K562 (cell line): ENCODE measurements at regions not wholly inside any gene's neighbourhood (a gene's known extent, or its start where the extent isn't known, plus 50 kb on each side); places are given as distances from the start of the nearest gene placed in this dataset.

Source experiments
- ATAC-seq: fragments of 200-7000 bp; cut with Tn5 transposase; 3 replicates; pipeline ENCODE4 v1.9.1; 2020; ENCODE audit warnings: moderate library complexity
- BruUV-seq: library from RNA; stranded (reverse); fragments of 400-500 nt; replicated peaks from 2 replicates; lab custom pipeline; 2021; lab: Mats Ljungman, UMichigan
- CTCF ChIA-PET: fragments of 300-600 bp; formaldehyde crosslinking; extraction: SDS; loops from one replicate; lab custom pipeline; 2021; ENCODE audit warnings: low intra/inter-chr PET ratio; lab: Yijun Ruan, JAX
- POLR2A ChIA-PET: fragments of 300-600, 350-650 bp; sonication (Branson Sonifier 250); formaldehyde crosslinking; extraction: SDS; loops from one replicate; lab custom pipeline; 2021; ENCODE audit warnings: antibody characterized with exemption, inconsistent platforms; lab: Yijun Ruan, JAX
- DNase-seq, 4 experiments: peaks; one replicate each; pipeline versions ENCODE4 v3.0.0 to v3.0.0-alpha.2; 2011 to 2018; ENCODE audit warnings: low spot score in 3 of 4, mixed read lengths in 3 of 4; ENCODE audit errors: extremely low read depth in 1 of 4
- FAIRE-seq: peaks from 2 replicates; lab custom pipeline; 2011; peaks lifted over from hg19 to GRCh38; lab: Jason Lieb, UNC
- H2AFZ ChIP-seq: 2 replicates; pipeline ENCODE4 v1.6.0; 2011; ENCODE audit warnings: low read depth, low read length, control low read depth, inconsistent platforms
- H3K27ac ChIP-seq: fragments of 200-600 bp; 3 replicates; pipeline ENCODE4 v1.8.0; 2011; ENCODE audit warnings: low read depth, mild to moderate bottlenecking, control low read depth, inconsistent platforms, low read length, moderate library complexity, mixed read lengths; ENCODE audit errors: extremely low read depth
- H3K27me3 ChIP-seq, 2 experiments: fragments of 300-600 bp in 1 of 2; 2 replicates in 1 of 2; 3 replicates in 1 of 2; pipeline versions ENCODE4 v1.6.0 to v1.8.0; 2011; ENCODE audit warnings: inconsistent platforms in 2 of 2, low read length in 2 of 2, mild to moderate bottlenecking in 1 of 2, mixed read lengths in 1 of 2, moderate library complexity in 1 of 2; ENCODE audit not compliant: control insufficient read depth in 2 of 2, insufficient read depth in 2 of 2
- H3K36me3 ChIP-seq: fragments of 300-600 bp; 3 replicates; pipeline ENCODE4 v1.8.0; 2011; ENCODE audit warnings: mild to moderate bottlenecking, low read length, inconsistent platforms; ENCODE audit not compliant: control insufficient read depth, insufficient read depth
- H3K4me1 ChIP-seq, 2 experiments: fragments of 200-600 bp in 1 of 2; replicated peaks in 1 of 2; 2 replicates in 1 of 2; 3 replicates in 1 of 2; pipeline versions ENCODE4 v1.5.1 to v1.8.0; 2011; ENCODE audit warnings: inconsistent platforms in 2 of 2, low read length in 2 of 2, mild to moderate bottlenecking in 1 of 2, mixed read lengths in 1 of 2, moderate library complexity in 1 of 2; ENCODE audit not compliant: control insufficient read depth in 2 of 2, insufficient read depth in 2 of 2
- H3K4me2 ChIP-seq: 2 replicates; pipeline ENCODE4 v1.6.1; 2011; ENCODE audit warnings: low read length, control low read depth, inconsistent platforms, mixed read lengths; ENCODE audit not compliant: insufficient read depth
- H3K4me3 ChIP-seq: fragments of 200-600 bp; sonication (generic), shearing (Covaris generic); 2 replicates; pipeline ENCODE4 v1.5.1; 2016; ENCODE audit warnings: control low read depth, inconsistent platforms
- H3K79me2 ChIP-seq: fragments of 200-600 bp; 3 replicates; pipeline ENCODE4 v1.8.0; 2011; ENCODE audit warnings: low read length, inconsistent platforms; ENCODE audit not compliant: control insufficient read depth, insufficient read depth
- H3K9ac ChIP-seq, 2 experiments: 2 replicates each; pipeline versions ENCODE4 v1.6.0 to v1.6.1; 2011; ENCODE audit warnings: low read depth in 2 of 2, low read length in 2 of 2, control low read depth in 1 of 2, inconsistent platforms in 1 of 2, mild to moderate bottlenecking in 1 of 2, mixed read lengths in 1 of 2; ENCODE audit not compliant: insufficient read depth in 1 of 2
- H3K9me1 ChIP-seq: one replicate; pipeline ENCODE4 v1.6.0; 2011; ENCODE audit warnings: inconsistent platforms, mild to moderate bottlenecking, low read length, moderate library complexity; ENCODE audit not compliant: control insufficient read depth, insufficient read depth
- H3K9me3 ChIP-seq: replicated peaks from 2 replicates; pipeline ENCODE4 v1.5.1; 2011; ENCODE audit warnings: low read depth, low read length, inconsistent platforms; ENCODE audit not compliant: control insufficient read depth, insufficient read depth
- H4K20me1 ChIP-seq: replicated peaks from 2 replicates; pipeline ENCODE4 v1.6.1; 2011; ENCODE audit warnings: low read length, inconsistent platforms, mixed read lengths; ENCODE audit not compliant: control insufficient read depth, insufficient read depth
- CXXC5 ChIP-seq: fragments of 250-450 bp; sonication (Bioruptor Pico); IDR thresholded peaks from 2 replicates; pipeline ENCODE4 v1.8.0; 2022; ENCODE audit warnings: inconsistent platforms, mild to moderate bottlenecking, moderate library complexity
- FOXK2 ChIP-seq, 2 experiments: fragments of 450-650 bp; IDR thresholded peaks in 1 of 2; conservative IDR thresholded peaks in 1 of 2; 2 replicates each; pipeline ENCODE4 v1.6.1; 2016; ENCODE audit warnings: low read depth in 2 of 2, mild to moderate bottlenecking in 1 of 2
- POU5F1 ChIP-seq: fragments of 150-350 bp; IDR thresholded peaks from 2 replicates; pipeline ENCODE4 v1.6.1; 2014; ENCODE audit warnings: borderline replicate concordance, low read length, low read depth, mild to moderate bottlenecking; ENCODE audit not compliant: partially characterized antibody
- SIX5 ChIP-seq, 2 experiments: IDR thresholded peaks; 2 replicates each; pipeline ENCODE4 v1.6.1; 2011; ENCODE audit warnings: low read length in 2 of 2, borderline replicate concordance in 1 of 2, low read depth in 1 of 2, mild to moderate bottlenecking in 1 of 2, moderate library complexity in 1 of 2; ENCODE audit not compliant: insufficient read depth in 1 of 2
- WGBS: fragments of 100-300 bp; shearing (Covaris generic); methylation state at CpG from one replicate; pipeline ENCODE4 v1.1.6; 2016; ENCODE audit warnings: low coverage, mixed read lengths; ENCODE audit not compliant: insufficient coverage; ENCODE audit errors: missing lambda C conversion rate; 5-methylcytosine and 5-hydroxymethylcytosine counted together
- in situ Hi-C: fragments of 300-500 bp; cut with MboI; formaldehyde crosslinking; loops from 4 replicates; pipeline ENCODE4 v1.15.0; 2018; ENCODE audit warnings: inconsistent platforms, mixed read lengths
- intact Hi-C: fragments of 100-400 bp; cut with micrococcal nuclease; formaldehyde crosslinking; loops from 2 replicates; pipeline ENCODE4 v1.14.2; 2022
- TF ChIP-seq, protein P1 (sequence below): fragments of 150-350 bp; conservative IDR thresholded peaks from 2 replicates; pipeline ENCODE4 v1.6.1; 2014; ENCODE audit warnings: low read length
- TF ChIP-seq, protein P2 (sequence below), 2 experiments: fragments of 450-650 bp; IDR thresholded peaks; 2 replicates each; pipeline ENCODE4 v1.6.1; 2016
- TF ChIP-seq, protein P3 (sequence below), 2 experiments: fragments of 450-650 bp; IDR thresholded peaks; 2 replicates each; pipeline ENCODE4 v1.6.1; 2016; ENCODE audit warnings: mild to moderate bottlenecking in 2 of 2, borderline replicate concordance in 1 of 2, low read depth in 1 of 2, moderate library complexity in 1 of 2

DNA sequence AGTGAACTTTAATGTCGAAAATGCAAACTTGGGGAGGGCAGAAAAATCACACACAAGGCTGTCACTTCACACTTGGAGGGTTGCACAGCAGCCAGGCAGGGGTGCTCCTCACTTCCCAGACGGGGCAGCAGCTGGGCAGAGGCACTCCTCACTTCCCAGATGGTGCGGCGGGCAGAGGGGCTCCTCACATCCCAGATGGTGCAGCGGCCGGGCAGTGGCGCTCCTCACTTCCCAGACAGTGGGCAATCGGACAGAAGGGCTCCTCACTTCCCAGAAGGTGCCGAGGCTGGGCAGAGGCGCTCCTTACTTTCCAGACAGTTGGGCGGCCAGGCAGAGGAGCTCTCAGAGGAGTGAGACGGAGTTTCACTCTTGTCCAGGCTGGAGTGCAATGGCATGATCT, 90.6 kb downstream of the HMGB3 start (continued):
- TF ChIP-seq, protein P1, sequence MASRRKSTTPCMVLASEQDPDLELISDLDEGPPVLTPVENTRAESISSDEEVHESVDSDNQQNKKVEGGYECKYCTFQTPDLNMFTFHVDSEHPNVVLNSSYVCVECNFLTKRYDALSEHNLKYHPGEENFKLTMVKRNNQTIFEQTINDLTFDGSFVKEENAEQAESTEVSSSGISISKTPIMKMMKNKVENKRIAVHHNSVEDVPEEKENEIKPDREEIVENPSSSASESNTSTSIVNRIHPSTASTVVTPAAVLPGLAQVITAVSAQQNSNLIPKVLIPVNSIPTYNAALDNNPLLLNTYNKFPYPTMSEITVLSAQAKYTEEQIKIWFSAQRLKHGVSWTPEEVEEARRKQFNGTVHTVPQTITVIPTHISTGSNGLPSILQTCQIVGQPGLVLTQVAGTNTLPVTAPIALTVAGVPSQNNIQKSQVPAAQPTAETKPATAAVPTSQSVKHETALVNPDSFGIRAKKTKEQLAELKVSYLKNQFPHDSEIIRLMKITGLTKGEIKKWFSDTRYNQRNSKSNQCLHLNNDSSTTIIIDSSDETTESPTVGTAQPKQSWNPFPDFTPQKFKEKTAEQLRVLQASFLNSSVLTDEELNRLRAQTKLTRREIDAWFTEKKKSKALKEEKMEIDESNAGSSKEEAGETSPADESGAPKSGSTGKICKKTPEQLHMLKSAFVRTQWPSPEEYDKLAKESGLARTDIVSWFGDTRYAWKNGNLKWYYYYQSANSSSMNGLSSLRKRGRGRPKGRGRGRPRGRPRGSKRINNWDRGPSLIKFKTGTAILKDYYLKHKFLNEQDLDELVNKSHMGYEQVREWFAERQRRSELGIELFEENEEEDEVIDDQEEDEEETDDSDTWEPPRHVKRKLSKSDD = no peak
- TF ChIP-seq FOXK2 (conservative IDR thresholded peaks at IDR 0.05 in 1 of 2, IDR thresholded peaks at IDR 0.05 in 1 of 2; ENCODE audit: low read depth in 2 of 2) (no peak), SIX5 (IDR thresholded peaks at IDR 0.05; ENCODE audit: borderline replicate concordance in 1 of 2, insufficient read depth in 1 of 2, low read depth in 1 of 2, low read length in 2 of 2) (no peak), CXXC5 (no peak)
- TF ChIP-seq, protein P2, sequence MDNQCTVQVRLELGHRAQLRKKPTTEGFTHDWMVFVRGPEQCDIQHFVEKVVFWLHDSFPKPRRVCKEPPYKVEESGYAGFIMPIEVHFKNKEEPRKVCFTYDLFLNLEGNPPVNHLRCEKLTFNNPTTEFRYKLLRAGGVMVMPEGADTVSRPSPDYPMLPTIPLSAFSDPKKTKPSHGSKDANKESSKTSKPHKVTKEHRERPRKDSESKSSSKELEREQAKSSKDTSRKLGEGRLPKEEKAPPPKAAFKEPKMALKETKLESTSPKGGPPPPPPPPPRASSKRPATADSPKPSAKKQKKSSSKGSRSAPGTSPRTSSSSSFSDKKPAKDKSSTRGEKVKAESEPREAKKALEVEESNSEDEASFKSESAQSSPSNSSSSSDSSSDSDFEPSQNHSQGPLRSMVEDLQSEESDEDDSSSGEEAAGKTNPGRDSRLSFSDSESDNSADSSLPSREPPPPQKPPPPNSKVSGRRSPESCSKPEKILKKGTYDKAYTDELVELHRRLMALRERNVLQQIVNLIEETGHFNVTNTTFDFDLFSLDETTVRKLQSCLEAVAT (IDR thresholded peaks at IDR 0.05) = no peak
- TF ChIP-seq, all 486 proteins: peak for 0

DNA sequence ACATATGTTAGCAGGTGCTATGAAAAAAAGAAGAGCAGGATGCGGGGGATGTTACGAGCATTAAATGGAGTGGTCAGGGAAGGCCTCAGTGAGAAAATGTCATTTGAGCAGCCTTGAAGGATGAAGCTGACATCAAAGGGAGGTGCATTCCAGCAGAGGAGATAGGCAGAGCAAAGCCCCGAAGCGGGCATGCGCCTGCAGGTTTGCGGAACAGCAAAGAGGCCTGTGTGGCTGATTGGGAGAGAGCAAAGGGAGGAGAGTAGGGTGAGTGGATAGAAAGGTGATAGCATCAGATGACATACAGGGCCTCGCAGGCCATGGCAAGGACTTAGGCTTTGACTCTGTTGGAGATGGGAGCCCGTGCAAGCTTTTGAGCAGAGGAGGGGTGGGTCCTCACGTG, 95.4 kb upstream of the GPR50 start:
- DNase-seq (no peak), FAIRE-seq (no peak), ATAC-seq (no peak)
- 67% methylated on average over 9 of the region's 9 CpGs for WGBS
- intact Hi-C loops (no loop called here), in situ Hi-C loops (loop anchor here (10.0 kb wide), 1 partner anchor 306 kb away; no protein-coding TSS in a partner anchor)
- BruUV-seq = no TSS peak
- no peak overlapping the region for H3K4me2 ChIP-seq
- no peak overlapping the region for H3K4me3 ChIP-seq
- H2AFZ ChIP-seq = no peak overlapping the region
- no peaks in the 10 kb centered on the region for H3K9me3 ChIP-seq
- H3K27me3 ChIP-seq = peaks cover 0 to 12% of the 10 kb centered on the region in 2 experiments; a peak in 3 of 5 replicates
- no peak overlapping the region for H3K9ac ChIP-seq
- H3K4me1 ChIP-seq = peaks cover 0 to 7% of the 10 kb centered on the region in 2 experiments; a peak in 2 of 5 replicates
- POLR2A ChIA-PET = interaction anchor here (1.1 kb wide), 1 partner anchor 299 kb away, joined by 3 read pairs; no protein-coding TSS in a partner anchor
- H4K20me1 ChIP-seq = no peaks in the 10 kb centered on the region
- H3K9me1 ChIP-seq = no peaks in the 10 kb centered on the region
- H3K79me2 ChIP-seq = no peaks in the 10 kb centered on the region
- no peaks in the 10 kb centered on the region for H3K36me3 ChIP-seq
- CTCF ChIA-PET = interaction anchor here (2.6 kb wide), 1 partner anchor 309 kb away, joined by 17 read pairs; no protein-coding TSS in a partner anchor
- no peak overlapping the region for H3K27ac ChIP-seq
- no peak for TF ChIP-seq POU5F1
- TF ChIP-seq, protein P3, sequence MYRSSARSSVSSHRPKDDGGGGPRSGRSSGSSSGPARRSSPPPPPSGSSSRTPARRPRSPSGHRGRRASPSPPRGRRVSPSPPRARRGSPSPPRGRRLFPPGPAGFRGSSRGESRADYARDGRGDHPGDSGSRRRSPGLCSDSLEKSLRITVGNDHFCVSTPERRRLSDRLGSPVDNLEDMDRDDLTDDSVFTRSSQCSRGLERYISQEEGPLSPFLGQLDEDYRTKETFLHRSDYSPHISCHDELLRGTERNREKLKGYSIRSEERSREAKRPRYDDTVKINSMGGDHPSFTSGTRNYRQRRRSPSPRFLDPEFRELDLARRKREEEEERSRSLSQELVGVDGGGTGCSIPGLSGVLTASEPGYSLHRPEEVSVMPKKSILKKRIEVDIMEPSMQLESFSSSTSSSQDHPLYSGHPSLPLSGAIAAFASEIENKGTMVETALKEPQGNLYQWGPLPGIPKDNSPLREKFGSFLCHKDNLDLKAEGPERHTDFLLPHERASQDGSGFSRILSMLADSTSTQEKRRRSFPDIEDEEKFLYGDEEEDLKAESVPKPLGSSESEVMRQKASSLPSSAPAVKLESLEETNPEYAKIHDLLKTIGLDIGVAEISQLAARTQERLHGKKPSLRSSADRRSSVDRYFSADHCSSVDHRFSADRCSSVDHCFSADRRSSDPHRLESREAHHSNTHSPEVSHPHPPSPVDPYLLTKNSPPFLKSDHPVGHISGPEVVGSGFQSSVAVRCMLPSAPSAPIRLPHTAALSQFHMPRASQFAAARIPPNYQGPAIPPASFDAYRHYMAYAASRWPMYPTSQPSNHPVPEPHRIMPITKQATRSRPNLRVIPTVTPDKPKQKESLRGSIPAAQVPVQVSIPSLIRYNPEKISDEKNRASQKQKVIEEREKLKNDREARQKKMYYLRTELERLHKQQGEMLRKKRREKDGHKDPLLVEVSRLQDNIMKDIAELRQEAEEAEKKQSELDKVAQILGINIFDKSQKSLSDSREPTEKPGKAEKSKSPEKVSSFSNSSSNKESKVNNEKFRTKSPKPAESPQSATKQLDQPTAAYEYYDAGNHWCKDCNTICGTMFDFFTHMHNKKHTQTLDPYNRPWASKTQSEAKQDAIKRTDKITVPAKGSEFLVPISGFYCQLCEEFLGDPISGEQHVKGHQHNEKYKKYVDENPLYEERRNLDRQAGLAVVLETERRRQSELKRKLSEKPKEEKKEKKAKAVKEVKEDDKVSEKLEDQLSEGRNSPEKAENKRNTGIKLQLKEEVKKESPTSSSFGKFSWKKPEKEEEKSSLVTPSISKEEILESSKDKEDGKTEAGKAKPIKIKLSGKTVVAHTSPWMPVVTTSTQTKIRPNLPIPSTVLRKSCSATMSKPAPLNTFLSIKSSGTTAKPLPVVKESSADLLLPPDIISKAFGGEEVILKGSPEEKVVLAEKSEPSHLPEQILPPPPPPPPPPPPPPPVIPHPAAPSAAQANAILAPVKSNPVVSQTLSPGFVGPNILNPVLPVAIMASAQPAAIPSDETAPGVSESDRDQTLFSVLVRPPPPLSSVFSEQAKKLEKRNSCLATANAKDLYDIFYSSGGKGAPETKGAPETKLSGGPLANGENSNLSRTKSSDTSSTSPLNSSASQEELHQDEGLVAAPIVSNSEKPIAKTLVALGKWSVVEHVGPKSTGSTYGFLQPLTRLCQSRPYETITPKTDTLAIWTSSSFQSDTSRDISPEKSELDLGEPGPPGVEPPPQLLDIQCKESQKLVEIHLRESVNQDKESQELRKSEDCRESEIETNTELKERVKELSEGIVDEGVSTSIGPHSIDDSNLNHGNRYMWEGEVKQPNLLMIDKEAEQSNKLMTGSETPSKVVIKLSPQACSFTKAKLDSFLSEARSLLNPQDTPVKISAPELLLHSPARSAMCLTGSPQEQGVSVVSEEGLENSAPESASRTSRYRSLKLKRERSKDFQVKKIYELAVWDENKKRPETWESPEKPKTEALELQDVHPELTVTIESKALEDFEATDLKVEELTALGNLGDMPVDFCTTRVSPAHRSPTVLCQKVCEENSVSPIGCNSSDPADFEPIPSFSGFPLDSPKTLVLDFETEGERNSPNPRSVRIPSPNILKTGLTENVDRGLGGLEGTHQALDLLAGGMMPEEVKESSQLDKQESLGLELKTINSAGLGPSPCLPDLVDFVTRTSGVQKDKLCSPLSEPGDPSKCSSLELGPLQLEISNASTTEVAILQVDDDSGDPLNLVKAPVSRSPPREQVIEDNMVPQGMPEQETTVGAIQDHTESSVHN (IDR thresholded peaks at IDR 0.05; ENCODE audit: borderline replicate concordance in 1 of 2, low read depth in 1 of 2) = no peak
